DMS53 treated with DMSO at 0.1 percent for 48 hours (cell line): ENCODE measurements at regions not wholly inside any gene's neighbourhood (a gene's known extent, or its start where the extent isn't known, plus 50 kb on each side); places are given as distances from the start of the nearest gene placed in this dataset.

Experiments used
- DNase-seq: peaks from one replicate; lab custom pipeline; 2025; ENCODE audit not compliant: unreplicated experiment; lab: John Stamatoyannopoulos, UW

GRCh38 chr11:36711104-36711825 lies 113.2 kb upstream of the RAG2 start:
- DNase-seq, result peak; percentile 1
